DOHH2 (cell line): ENCODE measurements at regions not wholly inside any gene's neighbourhood (a gene's known extent, or its start where the extent isn't known, plus 50 kb on each side); places are given as distances from the start of the nearest gene placed in this dataset.

ENCODE experiments used
- H3F3A ChIP-seq: fragments of 200-600 bp; sonication (generic), shearing (Covaris generic); 2 replicates; pipeline ENCODE4 v1.6.0; 2016; ENCODE audit warnings: antibody characterized with exemption, mild to moderate bottlenecking; ENCODE audit not compliant: control insufficient read depth, insufficient read depth
- H3K27ac ChIP-seq: fragments of 200-600 bp; sonication (generic); 2 replicates; pipeline ENCODE4 v1.5.1; 2014; ENCODE audit warnings: low read depth, mild to moderate bottlenecking, low read length, moderate library complexity
- H3K27me3 ChIP-seq: fragments of 200-600 bp; sonication (generic); 2 replicates; pipeline ENCODE4 v1.6.1; 2014; ENCODE audit warnings: mild to moderate bottlenecking, low read length, mixed read lengths; ENCODE audit not compliant: control insufficient read depth
- H3K36me3 ChIP-seq: fragments of 200-600 bp; sonication (generic); 2 replicates; pipeline ENCODE4 v1.6.1; 2014; ENCODE audit warnings: mild to moderate bottlenecking, low read length, moderate library complexity, mixed read lengths; ENCODE audit not compliant: control insufficient read depth
- H3K4me1 ChIP-seq: fragments of 200-600 bp; sonication (generic); 2 replicates; pipeline ENCODE4 v1.6.1; 2014; ENCODE audit warnings: mild to moderate bottlenecking, low read length, mixed read lengths; ENCODE audit not compliant: control insufficient read depth
- H3K4me2 ChIP-seq: fragments of 200-600 bp; sonication (generic); 2 replicates; pipeline ENCODE4 v1.6.0; 2014; ENCODE audit warnings: mild to moderate bottlenecking, low read length, moderate library complexity
- H3K4me3 ChIP-seq: fragments of 200-600 bp; sonication (generic); 2 replicates; pipeline ENCODE4 v1.5.1; 2014; ENCODE audit warnings: mild to moderate bottlenecking, low read length, mixed read lengths
- H3K79me2 ChIP-seq: fragments of 200-600 bp; sonication (generic); 2 replicates; pipeline ENCODE4 v1.6.1; 2014; ENCODE audit warnings: mild to moderate bottlenecking, low read length, mixed read lengths; ENCODE audit not compliant: control insufficient read depth
- H3K9me2 ChIP-seq: fragments of 200-600 bp; sonication (generic); replicated peaks from 2 replicates; pipeline ENCODE4 v1.6.1; 2014; ENCODE audit warnings: mild to moderate bottlenecking, low read length, mixed read lengths; ENCODE audit not compliant: control insufficient read depth
- H3K9me3 ChIP-seq: fragments of 200-600 bp; sonication (generic); 2 replicates; pipeline ENCODE4 v1.6.1; 2014; ENCODE audit warnings: antibody characterized with exemption, low read length, mixed read lengths; ENCODE audit not compliant: control insufficient read depth, insufficient read depth
- H4K20me1 ChIP-seq: fragments of 200-600 bp; sonication (generic); 2 replicates; pipeline ENCODE4 v1.6.0; 2014; ENCODE audit warnings: low read depth, mild to moderate bottlenecking, antibody characterized with exemption, low read length, moderate library complexity; ENCODE audit not compliant: control insufficient read depth, insufficient read depth
- EZH2phosphoT487 ChIP-seq: fragments of 200-600 bp; sonication (generic); IDR thresholded peaks from 2 replicates; pipeline ENCODE4 v1.6.1; 2017; ENCODE audit warnings: borderline replicate concordance, mild to moderate bottlenecking, antibody characterized with exemption, low read length, moderate library complexity, mixed read lengths
- TF ChIP-seq, protein P1 (sequence below): fragments of 200-600 bp; sonication (generic); IDR thresholded peaks from one replicate; pipeline ENCODE4 v1.5.1; 2014; ENCODE audit warnings: antibody characterized with exemption, mild to moderate bottlenecking, low read depth, low read length; ENCODE audit not compliant: poor library complexity, severe bottlenecking

DNA sequence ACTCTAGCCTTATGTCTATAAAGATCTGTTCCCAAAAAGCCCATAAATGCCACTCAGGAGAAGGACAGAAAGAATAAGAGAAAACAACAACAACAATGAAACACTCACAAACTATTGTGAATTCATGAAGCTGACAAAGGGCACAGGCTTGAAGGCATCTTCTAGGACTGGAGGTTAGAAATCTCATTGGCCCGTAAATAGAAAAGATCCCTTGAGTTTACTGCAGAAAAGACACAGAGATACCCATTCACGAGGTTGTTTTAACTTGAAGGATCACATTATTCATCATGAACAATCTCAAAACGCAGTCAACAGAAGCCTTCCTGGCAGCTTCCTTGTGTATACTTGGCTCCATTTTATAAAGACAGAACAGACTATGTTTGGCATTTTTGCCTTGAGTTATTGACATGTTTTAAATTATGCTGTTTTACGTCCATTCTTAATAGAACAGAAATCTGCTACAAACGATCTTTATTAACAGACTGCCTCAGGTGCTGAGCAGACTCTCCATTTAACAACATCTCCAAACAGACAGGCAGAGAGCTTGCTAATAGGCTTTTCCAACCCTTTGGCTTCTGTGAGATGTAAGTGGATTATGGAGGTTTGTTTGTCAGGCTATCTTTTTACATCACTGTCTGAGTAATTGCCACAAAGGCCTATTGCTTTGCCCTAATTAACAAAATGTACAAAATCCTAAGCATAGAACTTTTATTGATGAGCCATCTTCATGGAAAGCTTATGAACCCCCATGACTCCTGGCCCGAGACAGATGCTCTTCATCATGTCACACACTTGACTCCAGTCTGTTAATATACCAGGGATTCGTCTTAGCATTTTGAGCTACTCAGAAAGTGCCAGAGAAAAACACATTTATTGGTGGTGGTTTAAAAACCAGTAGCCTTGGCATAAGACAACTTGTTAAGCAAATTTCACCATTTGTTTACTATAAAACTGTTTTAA, 735.3 kb upstream of the ZNF608 start:
- Histone ChIP-seq H3K4me2 (no peak overlapping the region), H3K79me2 (no peaks in the 10 kb centered on the region), H3K36me3 (no peaks in the 10 kb centered on the region), H3K27ac (no peak overlapping the region), H3K4me3 (no peak overlapping the region), H3K9me2 (no peaks in the 10 kb centered on the region), H3K9me3 (no peaks in the 10 kb centered on the region), H3K27me3 (no peaks in the 10 kb centered on the region), H3K4me1 (peaks cover 11% of the 10 kb centered on the region), H3F3A (no peaks in the 10 kb centered on the region), H4K20me1 (no peaks in the 10 kb centered on the region)
- TF ChIP-seq, protein P1, sequence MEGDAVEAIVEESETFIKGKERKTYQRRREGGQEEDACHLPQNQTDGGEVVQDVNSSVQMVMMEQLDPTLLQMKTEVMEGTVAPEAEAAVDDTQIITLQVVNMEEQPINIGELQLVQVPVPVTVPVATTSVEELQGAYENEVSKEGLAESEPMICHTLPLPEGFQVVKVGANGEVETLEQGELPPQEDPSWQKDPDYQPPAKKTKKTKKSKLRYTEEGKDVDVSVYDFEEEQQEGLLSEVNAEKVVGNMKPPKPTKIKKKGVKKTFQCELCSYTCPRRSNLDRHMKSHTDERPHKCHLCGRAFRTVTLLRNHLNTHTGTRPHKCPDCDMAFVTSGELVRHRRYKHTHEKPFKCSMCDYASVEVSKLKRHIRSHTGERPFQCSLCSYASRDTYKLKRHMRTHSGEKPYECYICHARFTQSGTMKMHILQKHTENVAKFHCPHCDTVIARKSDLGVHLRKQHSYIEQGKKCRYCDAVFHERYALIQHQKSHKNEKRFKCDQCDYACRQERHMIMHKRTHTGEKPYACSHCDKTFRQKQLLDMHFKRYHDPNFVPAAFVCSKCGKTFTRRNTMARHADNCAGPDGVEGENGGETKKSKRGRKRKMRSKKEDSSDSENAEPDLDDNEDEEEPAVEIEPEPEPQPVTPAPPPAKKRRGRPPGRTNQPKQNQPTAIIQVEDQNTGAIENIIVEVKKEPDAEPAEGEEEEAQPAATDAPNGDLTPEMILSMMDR = no peak
- no peak for TF ChIP-seq EZH2phosphoT487

DNA sequence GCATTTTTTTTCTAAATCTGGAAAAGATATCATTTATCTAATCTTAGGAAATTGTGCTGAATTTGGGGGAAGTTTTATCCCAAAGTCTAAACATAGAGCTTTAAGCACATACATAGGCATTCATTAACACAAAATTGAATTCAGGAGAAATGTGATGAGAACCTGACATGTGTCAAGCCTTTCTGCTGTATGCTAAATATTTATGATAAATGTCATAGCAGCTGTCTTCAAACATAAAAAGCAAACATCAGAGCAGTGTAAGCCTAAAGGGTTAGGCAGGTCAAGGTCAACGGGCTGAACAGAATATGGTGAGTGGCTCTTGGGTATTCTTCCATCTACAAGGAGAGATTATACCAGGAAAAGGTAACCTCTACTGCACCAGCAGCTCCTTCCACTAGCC, 737.2 kb upstream of the ZNF608 start:
- peaks cover 11% of the 10 kb centered on the region for H3K4me1 ChIP-seq
- H3K27me3 ChIP-seq = no peaks in the 10 kb centered on the region
- no peaks in the 10 kb centered on the region for H4K20me1 ChIP-seq
- TF ChIP-seq EZH2phosphoT487 = no peak
- TF ChIP-seq, protein P1 = no peak
- no peaks in the 10 kb centered on the region for H3K9me2 ChIP-seq
- no peak overlapping the region for H3K4me3 ChIP-seq
- no peaks in the 10 kb centered on the region for H3K9me3 ChIP-seq
- no peak overlapping the region for H3K27ac ChIP-seq
- no peaks in the 10 kb centered on the region for H3K79me2 ChIP-seq
- H3F3A ChIP-seq = no peaks in the 10 kb centered on the region
- H3K4me2 ChIP-seq = no peak overlapping the region
- no peaks in the 10 kb centered on the region for H3K36me3 ChIP-seq

DNA sequence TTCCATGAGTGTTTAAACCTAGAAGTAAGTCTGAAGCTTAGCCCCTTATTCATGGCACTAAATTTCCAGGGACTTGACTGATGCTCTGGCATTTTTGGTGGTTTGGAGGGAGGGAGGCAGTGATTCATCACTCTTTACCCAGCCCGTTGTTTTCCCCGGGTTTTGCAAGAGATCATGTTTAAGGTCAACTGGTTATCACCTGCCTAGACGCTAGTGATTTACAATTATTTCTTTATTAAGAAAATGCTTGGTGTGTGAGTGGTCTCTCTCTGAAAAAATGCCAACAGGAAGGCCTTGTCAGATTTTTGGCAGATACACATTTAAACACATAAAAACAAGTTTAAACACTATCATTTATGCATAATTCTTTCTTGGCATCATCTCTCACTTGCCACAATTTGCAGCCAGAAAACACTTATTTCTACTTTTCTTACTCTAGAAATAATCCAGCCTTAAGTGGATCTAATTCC, 737.9 kb upstream of the ZNF608 start:
- TF ChIP-seq, protein P1 = no peak
- TF ChIP-seq EZH2phosphoT487 = no peak

More for the DNA sequence above, 737.9 kb upstream of the ZNF608 start:
- H3K4me2 ChIP-seq = no peak overlapping the region
- no peaks in the 10 kb centered on the region for H3K27me3 ChIP-seq
- H3K4me1 ChIP-seq = peaks cover 11% of the 10 kb centered on the region
- no peak overlapping the region for H3K4me3 ChIP-seq
- H3K79me2 ChIP-seq = no peaks in the 10 kb centered on the region
- no peak overlapping the region for H3K27ac ChIP-seq
- no peaks in the 10 kb centered on the region for H3F3A ChIP-seq
- no peaks in the 10 kb centered on the region for H3K36me3 ChIP-seq
- H3K9me3 ChIP-seq = no peaks in the 10 kb centered on the region
- H4K20me1 ChIP-seq = no peaks in the 10 kb centered on the region
- no peaks in the 10 kb centered on the region for H3K9me2 ChIP-seq
